ENCODE measurements at regions not wholly inside any gene's neighbourhood (a gene's known extent, or its start where the extent isn't known, plus 50 kb on each side); places are given as distances from the start of the nearest gene placed in this dataset.
A peak's percentile ranks its signal among the peaks of the same experiment; 100 is the strongest.

GRCh38 chrX:49754233-49754857, 58.6 kb upstream of the PAGE1 start:
- WGBS, 2 experiments (ENCODE audit: extremely low coverage in 2 of 2, insufficient read length in 1 of 2), result 0% methylated on average over 1 of the region's 6 CpGs; no CpG with 5 or more reads in 1 of the 2 experiments

More at GRCh38 chrX:49754233-49754857, 58.6 kb upstream of the PAGE1 start:
- Histone ChIP-seq H3K36me3 (ENCODE audit: control insufficient read depth, insufficient read depth, low read length) (no peaks in the 10 kb centered on the region), H3K4me3 (ENCODE audit: insufficient read depth, low read depth, low read length) (no peak overlapping the region), H2AK9ac (replicated peaks; ENCODE audit: low read depth, low read length, poor library complexity) (no peak overlapping the region), H3K56ac (ENCODE audit: extremely low read depth, insufficient read depth, low read length) (no peak overlapping the region), H2BK15ac (ENCODE audit: low read depth, low read length) (no peak overlapping the region), H3K23ac (ENCODE audit: low read depth, low read length) (no peak overlapping the region), H3K18ac (ENCODE audit: low read depth, low read length) (no peak overlapping the region), H4K5ac (ENCODE audit: low read depth, low read length) (no peak overlapping the region), H3K27me3 (ENCODE audit: control insufficient read depth, insufficient read depth, low read length) (peaks cover 14% of the 10 kb centered on the region), H4K20me1 (ENCODE audit: insufficient read depth, low read length) (no peaks in the 10 kb centered on the region), H2AK5ac (ENCODE audit: low read depth, low read length) (no peak overlapping the region), H3K4me1 (ENCODE audit: control insufficient read depth, insufficient read depth, low read length) (no peaks in the 10 kb centered on the region), H3K14ac (replicated peaks; ENCODE audit: low read depth, low read length) (no peak overlapping the region), H2AFZ (replicated peaks; ENCODE audit: low read length, poor library complexity) (no peak overlapping the region), H3K4me2 (ENCODE audit: low read depth, low read length) (no peak overlapping the region), H3K27ac (ENCODE audit: insufficient read depth, low read length) (no peak overlapping the region), H3K9ac (ENCODE audit: low read depth, low read length) (no peak overlapping the region), H3K4ac (ENCODE audit: low read depth, low read length) (no peak overlapping the region), H4K91ac (ENCODE audit: insufficient read depth, low read depth, low read length) (no peak overlapping the region), H2BK20ac (ENCODE audit: low read depth, low read length) (no peak overlapping the region), H2BK5ac (ENCODE audit: low read depth, low read length, poor library complexity, severe bottlenecking) (no peak overlapping the region), H3K9me1 (ENCODE audit: insufficient read depth, low read length) (no peaks in the 10 kb centered on the region), H3K79me1 (ENCODE audit: low read depth in 1 of 2, low read length in 2 of 2) (no peaks in the 10 kb centered on the region), H2BK120ac (ENCODE audit: low read depth, low read length) (no peak overlapping the region), H4K8ac (ENCODE audit: low read depth in 2 of 2, low read length in 2 of 2) (no peak overlapping the region), H3K9me3 (ENCODE audit: control insufficient read depth, insufficient read depth, low read length) (no peaks in the 10 kb centered on the region)
- peak; percentile 28 for DNase-seq
- in situ Hi-C loops (cut with MboI; ENCODE audit: low sequenced_read_pairs), result no loop called here
- peak; percentile 80 for ATAC-seq (ENCODE audit: low read depth)
- POLR2A ChIA-PET (ENCODE audit: unreplicated experiment), result no interaction called here
- intact Hi-C loops (cut with micrococcal nuclease), result loop anchor here (1.0 to 5.0 kb wide), 2 partner anchors 462 to 562 kb away; no protein-coding TSS in a partner anchor
- BruUV-seq (replicated peaks), result no TSS peak
- TF ChIP-seq MAZ (IDR thresholded peaks at IDR 0.05; ENCODE audit: borderline replicate concordance, low read depth, low read length) (no peak), RAD21 (IDR thresholded peaks at IDR 0.05; ENCODE audit: low read length) (peak; percentile 62), SMC3 (IDR thresholded peaks at IDR 0.05; ENCODE audit: low read depth, low read length) (peak; percentile 25; the same call in 1 of the 2 replicates), CTCF (conservative IDR thresholded peaks at IDR 0.05; ENCODE audit: low read depth, low read length) (peak; percentile 54), CHD1 (IDR thresholded peaks at IDR 0.05; ENCODE audit: low read depth, low read length) (no peak)
- TF ChIP-seq, protein P1, sequence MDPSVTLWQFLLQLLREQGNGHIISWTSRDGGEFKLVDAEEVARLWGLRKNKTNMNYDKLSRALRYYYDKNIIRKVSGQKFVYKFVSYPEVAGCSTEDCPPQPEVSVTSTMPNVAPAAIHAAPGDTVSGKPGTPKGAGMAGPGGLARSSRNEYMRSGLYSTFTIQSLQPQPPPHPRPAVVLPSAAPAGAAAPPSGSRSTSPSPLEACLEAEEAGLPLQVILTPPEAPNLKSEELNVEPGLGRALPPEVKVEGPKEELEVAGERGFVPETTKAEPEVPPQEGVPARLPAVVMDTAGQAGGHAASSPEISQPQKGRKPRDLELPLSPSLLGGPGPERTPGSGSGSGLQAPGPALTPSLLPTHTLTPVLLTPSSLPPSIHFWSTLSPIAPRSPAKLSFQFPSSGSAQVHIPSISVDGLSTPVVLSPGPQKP (IDR thresholded peaks at IDR 0.05; ENCODE audit: borderline replicate concordance, low read depth, low read length), result no peak
- dilution Hi-C loops (cut with HindIII; ENCODE audit: low sequenced_read_pairs, unreplicated experiment), result no loop called here
- CTCF ChIA-PET, result no interaction called here
